Suppressor macrophage treated with lipopolysaccharide for 4 hours (primary cell): ENCODE measurements at regions not wholly inside any gene's neighbourhood (a gene's known extent, or its start where the extent isn't known, plus 50 kb on each side); places are given as distances from the start of the nearest gene placed in this dataset.
"Not testable (repeated sequence)": the region's sequence is repeated elsewhere in the genome, so short reads cannot be mapped to it uniquely, and the experiment has no call there.

ENCODE experiments used
- DNase-seq: peaks from one replicate; pipeline ENCODE4 v3.0.0-alpha.2; 2020

DNA sequence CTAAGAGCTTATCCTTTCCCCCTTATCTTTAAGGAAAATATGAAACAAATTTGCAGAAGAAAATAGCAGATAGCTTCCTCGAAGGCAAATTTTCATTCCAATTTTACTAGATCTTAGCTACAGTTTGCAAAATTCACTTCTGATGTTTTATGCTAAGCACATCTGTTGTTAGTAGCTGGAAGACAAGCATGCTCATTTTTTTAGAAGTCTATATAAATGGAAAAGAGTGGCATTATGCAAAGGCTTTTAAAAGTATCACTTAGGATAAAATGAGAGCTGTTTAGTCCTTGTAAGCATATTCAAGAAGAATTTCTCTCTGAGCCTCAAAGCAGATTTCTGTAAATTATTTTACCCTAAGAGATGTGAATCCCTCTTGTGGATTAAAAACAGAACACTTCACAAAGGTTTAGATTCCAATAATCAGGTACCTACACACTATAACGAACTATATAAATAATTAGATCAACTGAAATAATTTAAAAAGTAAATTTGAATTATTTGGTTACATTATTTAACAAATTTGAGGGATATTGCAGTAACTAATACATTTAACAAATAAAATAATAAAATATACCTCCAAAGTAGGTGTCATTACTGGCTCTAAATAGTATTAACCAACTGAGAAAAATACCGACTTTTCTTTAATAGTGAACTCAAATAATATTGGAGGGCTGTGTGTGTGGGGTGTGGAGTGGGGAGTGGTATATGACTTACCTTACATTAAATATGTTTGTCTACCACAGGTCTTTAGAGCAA is 307.1 kb downstream of the SEMA3D start:
- no peak for DNase-seq

- DNase-seq = no peak
Observed at GRCh38 chr7:84877943-84878570, 308.8 kb downstream of the SEMA3D start.

GRCh38 chr7:84876061-84876821 is 310.6 kb downstream of the SEMA3D start:
- DNase-seq = no peak

- no peak for DNase-seq
Observed at GRCh38 chr7:84865560-84865959, 321.3 kb downstream of the SEMA3D start.

DNA sequence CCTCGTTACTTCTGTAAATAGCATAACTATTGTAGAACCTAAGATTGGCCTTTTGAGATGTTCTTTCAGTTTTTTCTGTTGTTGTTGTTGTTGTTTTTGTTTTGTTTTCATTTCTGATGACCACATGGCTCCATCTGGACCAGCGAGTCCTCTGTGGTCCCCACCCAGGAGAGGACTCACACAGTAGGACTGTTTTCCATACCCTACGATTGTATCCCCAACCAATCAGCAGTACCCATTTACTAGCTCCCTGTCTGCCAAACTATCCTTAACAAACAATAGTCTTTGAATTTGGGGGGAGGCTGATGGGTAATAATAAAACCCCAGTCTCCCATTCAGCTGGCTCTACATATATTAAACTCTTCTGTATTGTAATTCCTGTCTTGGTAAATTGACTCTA is 329.5 kb downstream of the SEMA3D start:
- DNase-seq = no peak

DNA sequence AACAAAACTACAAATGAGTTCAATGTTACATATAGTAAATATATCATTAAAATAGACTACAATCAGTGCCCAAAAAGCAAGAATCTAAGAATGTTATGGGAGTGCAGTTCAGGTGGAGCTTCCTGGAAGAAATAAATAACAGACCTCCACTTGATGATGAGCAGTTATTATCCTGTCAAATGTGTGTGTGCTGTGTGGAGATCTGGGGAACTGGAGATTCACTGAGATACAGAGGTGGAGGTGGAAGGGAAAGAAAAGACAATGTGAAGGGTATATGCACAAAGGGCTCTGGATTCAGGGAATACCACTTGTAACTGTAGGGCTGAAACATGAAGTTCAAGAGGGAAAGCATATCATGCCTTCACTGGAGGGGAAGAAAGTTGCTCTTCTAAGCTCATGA is 331.1 kb downstream of the SEMA3D start:
- no peak for DNase-seq

GRCh38 chr7:84848974-84849372 is 337.9 kb downstream of the SEMA3D start:
- DNase-seq = not testable (repeated sequence)

DNA sequence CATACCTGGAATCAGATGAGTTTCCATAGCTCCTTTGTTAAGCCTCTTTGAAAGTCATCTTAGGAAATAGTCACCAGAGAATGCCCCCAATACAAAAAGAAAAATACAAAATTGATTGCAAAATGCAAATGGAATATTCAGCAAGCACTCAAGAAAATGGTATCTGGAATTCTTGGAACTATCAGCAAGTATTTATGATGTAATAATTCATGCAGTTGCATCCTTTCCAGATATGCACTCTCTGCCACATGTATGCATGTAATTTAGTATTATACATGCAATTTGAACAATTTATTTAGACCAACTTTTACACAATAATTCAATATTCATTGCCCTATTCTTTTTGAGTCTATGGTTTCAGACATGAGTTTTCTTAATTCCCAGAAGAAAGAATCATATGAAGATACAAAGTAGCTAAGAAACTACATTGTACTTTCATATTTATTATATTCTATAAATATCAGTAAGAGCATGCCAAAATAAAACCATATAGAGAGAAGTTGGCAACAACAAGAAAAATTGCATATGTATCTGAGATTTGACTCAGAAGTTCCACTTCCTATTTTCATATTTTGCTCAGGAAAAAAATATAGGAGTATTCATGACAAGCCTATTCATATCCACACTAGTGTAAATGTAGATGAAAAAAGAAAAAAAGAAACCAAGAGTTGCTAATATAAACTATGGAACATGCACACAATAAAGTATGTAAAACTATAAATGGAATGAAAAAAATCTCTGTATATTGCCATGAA is 338.5 kb downstream of the SEMA3D start:
- DNase-seq = peak; percentile 17

- no peak for DNase-seq
Observed at GRCh38 chr7:84847790-84848189, 339.1 kb downstream of the SEMA3D start.

GRCh38 chr7:84847038-84847437 is 339.8 kb downstream of the SEMA3D start:
- DNase-seq = no peak

DNA sequence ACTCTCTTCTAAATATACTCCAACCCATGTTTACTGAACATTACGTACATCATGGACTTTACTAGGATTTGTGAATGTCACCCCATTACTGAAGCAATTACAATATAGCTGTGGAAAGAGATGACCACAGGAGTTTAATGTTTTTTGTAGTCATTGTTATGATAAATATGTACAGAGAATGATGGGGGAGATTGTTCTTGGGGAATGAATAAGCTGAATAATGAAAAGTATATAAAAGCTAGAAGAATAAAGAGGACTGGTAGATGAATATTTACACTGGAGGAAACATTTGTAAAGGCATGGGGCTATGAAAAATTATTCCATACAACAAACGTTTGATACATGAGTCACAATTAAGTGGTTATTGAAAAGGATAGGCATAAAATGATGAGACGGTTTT is 340.9 kb downstream of the SEMA3D start:
- no peak for DNase-seq

GRCh38 chr7:84844771-84845170 is 342.1 kb downstream of the SEMA3D start:
- DNase-seq = no peak

- DNase-seq = no peak
Observed at GRCh38 chr7:84841809-84842208, 345.0 kb downstream of the SEMA3D start.

DNA sequence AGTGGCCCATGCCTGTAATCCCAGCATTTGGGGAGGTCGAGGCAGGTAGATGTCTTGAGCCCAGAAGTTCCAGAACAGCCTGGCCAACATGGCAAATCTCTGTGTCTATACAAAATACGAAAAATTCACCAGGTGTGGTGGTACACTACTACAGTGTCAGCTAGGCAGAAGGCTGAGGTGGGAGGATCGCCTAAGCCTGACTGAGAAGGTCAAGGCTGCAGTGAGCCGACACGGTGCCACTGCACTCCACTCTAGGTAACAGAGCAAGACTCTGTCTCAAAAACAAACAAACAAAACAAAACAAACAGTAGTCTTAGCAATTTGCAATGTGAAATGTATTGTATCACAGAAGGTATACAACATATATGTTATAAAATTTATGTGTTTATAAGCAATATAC is 348.0 kb downstream of the SEMA3D start:
- DNase-seq = no peak

GRCh38 chr7:84837405-84837804 is 349.5 kb downstream of the SEMA3D start:
- no peak for DNase-seq

DNA sequence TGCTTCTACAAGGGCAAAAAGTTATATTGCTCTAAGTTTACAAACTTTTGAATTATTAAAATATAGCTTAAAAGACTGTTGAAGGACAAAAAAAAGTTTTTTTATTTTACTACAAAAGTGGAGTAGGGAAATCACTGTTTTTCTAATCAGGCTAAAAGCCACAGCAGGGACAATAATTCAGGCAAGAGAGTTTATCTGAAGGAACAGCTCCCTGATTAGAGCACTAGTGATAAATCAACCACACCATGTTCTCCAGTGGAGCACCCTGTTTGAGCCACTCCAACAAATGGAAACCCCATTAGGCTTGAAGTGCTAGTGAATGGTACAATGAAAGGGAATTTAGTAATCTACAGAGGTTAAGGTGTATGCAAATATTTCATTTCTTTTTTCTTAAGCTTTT is 357.1 kb downstream of the SEMA3D start:
- DNase-seq = no peak

- no peak for DNase-seq
Observed at GRCh38 chr7:84824057-84824651, 362.7 kb downstream of the SEMA3D start.

GRCh38 chr7:84823530-84823929 is 363.3 kb downstream of the SEMA3D start:
- DNase-seq = no peak

- no peak for DNase-seq
Observed at GRCh38 chr7:84822941-84823510, 363.8 kb downstream of the SEMA3D start.

GRCh38 chr7:84821671-84822534 is 365.0 kb downstream of the SEMA3D start:
- DNase-seq = no peak

GRCh38 chr7:84820481-84820880 is 366.4 kb downstream of the SEMA3D start:
- DNase-seq = no peak
